C4-2B (cell line): ENCODE measurements at regions not wholly inside any gene's neighbourhood (a gene's known extent, or its start where the extent isn't known, plus 50 kb on each side); places are given as distances from the start of the nearest gene placed in this dataset.
"Not testable (repeated sequence)": the region's sequence is repeated elsewhere in the genome, so short reads cannot be mapped to it uniquely, and the experiment has no call there.

Experiments used
- H3K27ac ChIP-seq: fragments of 450-650 bp; 2 replicates; pipeline ENCODE4 v1.5.1; 2017
- CTCF ChIP-seq: fragments of 450-650 bp; conservative IDR thresholded peaks from 2 replicates; pipeline ENCODE4 v1.5.1; 2017; ENCODE audit warnings: mild to moderate bottlenecking
- ZFX ChIP-seq: fragments of 450-650 bp; IDR thresholded peaks from 2 replicates; pipeline ENCODE4 v1.6.1; 2017

- no peak overlapping the region for H3K27ac ChIP-seq
- TF ChIP-seq CTCF (no peak), ZFX (no peak)
These were observed 190.2 kb upstream of the KCNH7 start for GRCh38 chr2:163028807-163029206.

GRCh38 chr2:163026136-163026775, 187.7 kb upstream of the KCNH7 start:
- not testable (repeated sequence) for H3K27ac ChIP-seq

- not testable (repeated sequence) for H3K27ac ChIP-seq
These were observed 178.3 kb upstream of the KCNH7 start for GRCh38 chr2:163016882-163017281.

- no peak overlapping the region for H3K27ac ChIP-seq
- TF ChIP-seq CTCF (no peak), ZFX (no peak)
These were observed 172.4 kb upstream of the KCNH7 start for GRCh38 chr2:163011000-163011399.

- TF ChIP-seq CTCF = no peak
- no peak for TF ChIP-seq ZFX
These were observed 170.1 kb upstream of the KCNH7 start for GRCh38 chr2:163008642-163009041.

GRCh38 chr2:162994718-162995117, 156.2 kb upstream of the KCNH7 start:
- no peak for TF ChIP-seq ZFX
- no peak for TF ChIP-seq CTCF
- no peak overlapping the region for H3K27ac ChIP-seq

More at GRCh38 chr2:163008642-163009041, 170.1 kb upstream of the KCNH7 start:
- H3K27ac ChIP-seq = no peak overlapping the region

GRCh38 chr2:162992828-162993227, 154.3 kb upstream of the KCNH7 start:
- TF ChIP-seq CTCF = no peak
- TF ChIP-seq ZFX = no peak

GRCh38 chr2:162989507-162989906, 150.9 kb upstream of the KCNH7 start:
- TF ChIP-seq ZFX = no peak
- peak; percentile 32 for TF ChIP-seq CTCF
- no peak overlapping the region for H3K27ac ChIP-seq

More at GRCh38 chr2:162992828-162993227, 154.3 kb upstream of the KCNH7 start:
- no peak overlapping the region for H3K27ac ChIP-seq
